Endodermal cell (in vitro differentiated cells): ENCODE measurements at regions not wholly inside any gene's neighbourhood (a gene's known extent, or its start where the extent isn't known, plus 50 kb on each side); places are given as distances from the start of the nearest gene placed in this dataset.

Experiments
- DNase-seq: peaks from one replicate; pipeline ENCODE4 v3.0.0-alpha.2; 2017
- H3K27ac ChIP-seq: 2 replicates; pipeline ENCODE4 v1.5.1; 2013; ENCODE audit warnings: mild to moderate bottlenecking, low read depth, low read length, moderate library complexity
- H3K27me3 ChIP-seq: 2 replicates; pipeline ENCODE4 v1.6.1; 2013; ENCODE audit warnings: mild to moderate bottlenecking, low read length, moderate library complexity; ENCODE audit not compliant: insufficient read depth, control insufficient read depth, poor library complexity, severe bottlenecking
- H3K36me3 ChIP-seq: 2 replicates; pipeline ENCODE4 v1.7.0; 2013; ENCODE audit warnings: mild to moderate bottlenecking, low read length, moderate library complexity; ENCODE audit not compliant: control insufficient read depth, insufficient read depth
- H3K4me1 ChIP-seq: one replicate; pipeline ENCODE4 v1.7.0; 2013; ENCODE audit warnings: low read length; ENCODE audit not compliant: control insufficient read depth, insufficient read depth
- H3K4me3 ChIP-seq: 2 replicates; pipeline ENCODE4 v1.5.1; 2013; ENCODE audit warnings: mild to moderate bottlenecking, low read length, moderate library complexity
- H3K9ac ChIP-seq: 2 replicates; pipeline ENCODE4 v1.6.1; 2013; ENCODE audit warnings: mild to moderate bottlenecking, low read length, moderate library complexity; ENCODE audit not compliant: poor library complexity, severe bottlenecking; ENCODE audit errors: extremely low read depth
- H3K9me3 ChIP-seq: 2 replicates; pipeline ENCODE4 v1.6.1; 2013; ENCODE audit warnings: mild to moderate bottlenecking, low read length, moderate library complexity; ENCODE audit not compliant: control insufficient read depth
- H3K27ac Mint-ChIP-seq: 2 replicates; pipeline ENCODE4 v1.8.0; 2020; ENCODE audit warnings: mixed read lengths
- H3K27me3 Mint-ChIP-seq: 2 replicates; pipeline ENCODE4 v1.8.0; 2021; ENCODE audit warnings: mild to moderate bottlenecking, mixed read lengths; ENCODE audit not compliant: insufficient read depth
- H3K36me3 Mint-ChIP-seq: 2 replicates; pipeline ENCODE4 v1.8.0; 2020; ENCODE audit warnings: low read depth, mixed read lengths
- H3K4me1 Mint-ChIP-seq: 2 replicates; pipeline ENCODE4 v1.8.0; 2020; ENCODE audit warnings: mixed read lengths
- H3K4me3 Mint-ChIP-seq: 2 replicates; pipeline ENCODE4 v1.8.0; 2020; ENCODE audit warnings: mild to moderate bottlenecking, moderate library complexity, mixed read lengths
- H3K9me3 Mint-ChIP-seq: 2 replicates; pipeline ENCODE4 v1.8.0; 2020; ENCODE audit warnings: mild to moderate bottlenecking, mixed read lengths
- WGBS, 2 experiments: methylation state at CpG; one replicate each; pipeline versions ENCODE4 v1.1.5 to v1.1.7; 2013; ENCODE audit warnings: missing lambda C conversion rate in 2 of 2, mixed read lengths in 1 of 2; ENCODE audit not compliant: insufficient coverage in 1 of 2, insufficient read length in 1 of 2; 5-methylcytosine and 5-hydroxymethylcytosine counted together
- TF ChIP-seq, protein P1 (sequence below): fragments of 200-600 bp; sonication (generic); conservative IDR thresholded peaks from 2 replicates; pipeline ENCODE4 v1.5.0; 2021; ENCODE audit warnings: antibody characterized with exemption, mild to moderate bottlenecking

DNA sequence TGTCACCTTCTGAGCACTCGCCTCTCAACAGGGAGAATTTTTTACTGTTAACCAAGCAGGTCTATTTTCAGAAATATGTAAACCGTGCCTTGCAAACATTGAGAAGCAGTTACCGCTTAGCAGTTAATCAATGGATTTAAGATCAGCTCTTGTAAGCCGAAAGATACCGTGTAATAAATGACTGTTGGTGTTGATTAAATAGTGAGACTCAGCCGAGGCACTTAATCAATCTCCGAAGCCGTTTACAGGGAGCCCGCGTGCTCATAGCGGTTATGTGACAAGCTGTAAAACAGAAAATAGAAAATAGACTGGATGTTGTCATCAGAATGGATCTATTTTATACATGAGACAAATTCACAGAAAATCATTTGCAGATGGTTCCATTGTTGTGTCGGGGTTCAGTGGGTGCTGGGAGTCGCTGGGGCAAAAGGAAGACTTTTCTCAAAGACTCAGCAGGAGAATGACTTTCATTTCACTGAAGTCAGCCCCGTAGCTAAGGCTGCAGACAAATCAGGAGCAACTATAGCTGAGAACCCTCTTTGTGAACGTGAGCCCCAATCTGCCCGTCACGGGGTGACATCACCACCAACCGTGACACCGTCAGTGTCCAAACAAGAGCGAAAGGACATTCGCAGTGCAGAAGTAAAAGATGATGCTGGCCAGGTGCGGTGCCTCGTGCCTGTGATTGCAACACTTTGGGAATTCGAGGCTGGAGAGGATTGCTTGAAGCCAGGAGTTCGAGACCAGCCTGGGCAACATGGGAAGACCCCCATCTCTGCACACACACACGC, 275.3 kb downstream of the CRLF2 start:
- Mint-ChIP-seq H3K27me3 (peaks cover 42% of the 10 kb centered on the region), H3K27ac (no peak overlapping the region), H3K4me1 (no peaks in the 10 kb centered on the region), H3K36me3 (no peaks in the 10 kb centered on the region), H3K9me3 (no peaks in the 10 kb centered on the region), H3K4me3 (no peak overlapping the region)
- H3K27ac ChIP-seq, result no peak overlapping the region
- H3K9me3 ChIP-seq, result no peaks in the 10 kb centered on the region
- no peak overlapping the region for H3K9ac ChIP-seq
- no peak overlapping the region for H3K4me3 ChIP-seq
- 87 to 91% methylated on average over 15 to 24 of the region's 26 CpGs for WGBS, 2 experiments
- H3K4me1 ChIP-seq, result no peaks in the 10 kb centered on the region
- DNase-seq, result no peak
- TF ChIP-seq, protein P1, sequence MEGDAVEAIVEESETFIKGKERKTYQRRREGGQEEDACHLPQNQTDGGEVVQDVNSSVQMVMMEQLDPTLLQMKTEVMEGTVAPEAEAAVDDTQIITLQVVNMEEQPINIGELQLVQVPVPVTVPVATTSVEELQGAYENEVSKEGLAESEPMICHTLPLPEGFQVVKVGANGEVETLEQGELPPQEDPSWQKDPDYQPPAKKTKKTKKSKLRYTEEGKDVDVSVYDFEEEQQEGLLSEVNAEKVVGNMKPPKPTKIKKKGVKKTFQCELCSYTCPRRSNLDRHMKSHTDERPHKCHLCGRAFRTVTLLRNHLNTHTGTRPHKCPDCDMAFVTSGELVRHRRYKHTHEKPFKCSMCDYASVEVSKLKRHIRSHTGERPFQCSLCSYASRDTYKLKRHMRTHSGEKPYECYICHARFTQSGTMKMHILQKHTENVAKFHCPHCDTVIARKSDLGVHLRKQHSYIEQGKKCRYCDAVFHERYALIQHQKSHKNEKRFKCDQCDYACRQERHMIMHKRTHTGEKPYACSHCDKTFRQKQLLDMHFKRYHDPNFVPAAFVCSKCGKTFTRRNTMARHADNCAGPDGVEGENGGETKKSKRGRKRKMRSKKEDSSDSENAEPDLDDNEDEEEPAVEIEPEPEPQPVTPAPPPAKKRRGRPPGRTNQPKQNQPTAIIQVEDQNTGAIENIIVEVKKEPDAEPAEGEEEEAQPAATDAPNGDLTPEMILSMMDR, result no peak
- H3K27me3 ChIP-seq, result peaks cover 13% of the 10 kb centered on the region
- no peaks in the 10 kb centered on the region for H3K36me3 ChIP-seq

DNA sequence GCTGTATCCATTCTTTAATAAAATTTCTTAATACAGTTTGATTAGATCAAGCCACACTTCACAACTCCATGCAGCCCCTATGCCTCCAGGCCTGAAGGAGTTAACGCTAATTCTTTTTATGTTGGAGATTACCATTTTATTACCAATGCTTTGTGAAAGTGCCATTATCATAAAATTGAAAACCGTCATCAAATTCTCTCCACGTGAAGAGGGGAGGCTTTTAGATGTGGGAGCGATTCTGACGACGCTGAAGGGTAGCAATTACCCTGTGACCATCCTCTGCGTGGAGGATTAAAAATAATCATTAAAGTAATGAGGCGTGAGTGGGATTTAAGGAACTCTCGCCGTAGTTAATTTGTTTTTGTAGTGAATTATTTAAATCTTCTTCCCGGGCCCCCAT, 278.8 kb downstream of the CRLF2 start:
- no peak for DNase-seq
- H3K27me3 ChIP-seq, result no peaks in the 10 kb centered on the region
- H3K9ac ChIP-seq, result no peak overlapping the region
- H3K36me3 Mint-ChIP-seq, result no peaks in the 10 kb centered on the region
- WGBS, 2 experiments, result 92 to 94% methylated on average over 10 of the region's 11 CpGs
- H3K27ac ChIP-seq, result no peak overlapping the region
- no peaks in the 10 kb centered on the region for H3K36me3 ChIP-seq
- TF ChIP-seq, protein P1, result no peak
- no peaks in the 10 kb centered on the region for H3K9me3 ChIP-seq
- H3K27ac Mint-ChIP-seq, result no peak overlapping the region
- H3K4me1 ChIP-seq, result no peaks in the 10 kb centered on the region
- no peak overlapping the region for H3K4me3 ChIP-seq
- H3K27me3 Mint-ChIP-seq, result peaks cover 12% of the 10 kb centered on the region
- H3K9me3 Mint-ChIP-seq, result peaks cover 6% of the 10 kb centered on the region
- H3K4me3 Mint-ChIP-seq, result no peak overlapping the region
- no peaks in the 10 kb centered on the region for H3K4me1 Mint-ChIP-seq

DNA sequence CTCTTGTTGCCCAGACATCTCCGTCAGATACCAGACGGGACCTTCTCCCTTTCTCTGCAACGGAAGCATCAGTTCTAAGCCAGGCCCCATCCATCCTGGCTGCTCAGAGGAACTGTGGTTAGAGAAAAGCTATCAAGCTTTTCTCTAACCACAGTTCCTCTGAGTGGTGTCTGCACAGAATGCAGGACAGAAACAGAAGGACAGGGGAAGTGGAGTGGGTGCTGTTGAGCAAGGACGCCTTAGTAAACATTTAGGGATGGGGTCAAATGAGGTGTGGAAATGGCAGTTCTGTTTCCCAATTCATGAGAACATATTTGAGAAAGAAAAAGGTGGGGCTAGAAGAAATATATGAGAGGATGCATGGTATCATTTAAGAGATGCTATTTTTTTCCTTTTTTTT, 283.8 kb downstream of the CRLF2 start:
- Histone ChIP-seq H3K9ac (no peak overlapping the region), H3K36me3 (no peaks in the 10 kb centered on the region), H3K9me3 (no peaks in the 10 kb centered on the region), H3K4me1 (no peaks in the 10 kb centered on the region), H3K27ac (no peak overlapping the region), H3K4me3 (no peak overlapping the region), H3K27me3 (no peaks in the 10 kb centered on the region)
- peaks cover 6% of the 10 kb centered on the region for H3K9me3 Mint-ChIP-seq
- no peaks in the 10 kb centered on the region for H3K4me1 Mint-ChIP-seq
- TF ChIP-seq, protein P1, result no peak
- H3K27ac Mint-ChIP-seq, result no peak overlapping the region
- DNase-seq, result no peak
- WGBS, 2 experiments, result 91 to 96% methylated on average over 3 to 4 of the region's 4 CpGs
- peaks cover 4% of the 10 kb centered on the region for H3K27me3 Mint-ChIP-seq
- H3K36me3 Mint-ChIP-seq, result no peaks in the 10 kb centered on the region
- H3K4me3 Mint-ChIP-seq, result no peak overlapping the region
